Central memory CD8-positive, alpha-beta T cell (primary cell): ENCODE measurements at regions not wholly inside any gene's neighbourhood (a gene's known extent, or its start where the extent isn't known, plus 50 kb on each side); places are given as distances from the start of the nearest gene placed in this dataset.

ENCODE experiments used
- ATAC-seq: fragments of 150-1000 bp; cut with Tn5 transposase; replicated peaks from 2 replicates; pipeline ENCODE4 v1.10.0; 2022; ENCODE audit warnings: mild to moderate bottlenecking, moderate FRiP score, moderate number of reproducible peaks; ENCODE audit not compliant: poor library complexity, severe bottlenecking; ENCODE audit errors: extremely low read depth
- DNase-seq, 2 donors: peaks; one replicate each; pipeline ENCODE4 v3.0.0; 2021; ENCODE audit warnings: low spot score in 2 of 2
- H3K27ac Mint-ChIP-seq: one replicate; pipeline ENCODE4 v1.8.0; 2022; ENCODE audit warnings: low read depth, mild to moderate bottlenecking, moderate library complexity, mixed read lengths
- H3K27me3 Mint-ChIP-seq: one replicate; pipeline ENCODE4 v1.8.0; 2022; ENCODE audit warnings: mixed read lengths
- H3K36me3 Mint-ChIP-seq: one replicate; pipeline ENCODE4 v1.8.0; 2022; ENCODE audit warnings: mild to moderate bottlenecking, moderate library complexity, mixed read lengths; ENCODE audit not compliant: insufficient read depth
- H3K4me1 Mint-ChIP-seq: one replicate; pipeline ENCODE4 v1.8.0; 2022; ENCODE audit warnings: mixed read lengths
- H3K4me3 Mint-ChIP-seq: one replicate; pipeline ENCODE4 v1.8.0; 2022; ENCODE audit warnings: mild to moderate bottlenecking, moderate library complexity, mixed read lengths
- H3K9me3 Mint-ChIP-seq: one replicate; pipeline ENCODE4 v1.8.0; 2022; ENCODE audit warnings: mixed read lengths

DNA sequence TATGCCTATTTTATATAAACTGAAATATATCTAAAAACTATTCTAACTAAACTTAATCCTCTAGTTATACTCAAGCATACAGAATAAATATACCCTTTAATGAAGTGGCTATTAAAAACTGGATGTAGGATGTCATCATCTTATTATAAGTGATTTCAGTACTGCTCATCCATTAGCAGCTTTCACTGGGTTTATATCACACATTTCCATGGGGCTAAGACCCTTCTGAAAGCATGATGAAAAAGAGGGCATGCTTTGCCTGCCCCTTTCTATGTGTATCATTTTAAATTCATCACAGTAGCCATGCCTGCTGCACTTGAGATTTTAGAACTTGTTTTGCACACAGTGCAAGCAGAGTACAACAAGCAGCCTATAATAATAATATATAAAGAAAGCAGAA is 477.5 kb downstream of the SLITRK6 start:
- no peaks in the 10 kb centered on the region for H3K4me1 Mint-ChIP-seq
- no peak overlapping the region for H3K4me3 Mint-ChIP-seq
- no peaks in the 10 kb centered on the region for H3K36me3 Mint-ChIP-seq
- no peak for ATAC-seq
- no peaks in the 10 kb centered on the region for H3K9me3 Mint-ChIP-seq
- DNase-seq: no peak
- no peaks in the 10 kb centered on the region for H3K27me3 Mint-ChIP-seq
- H3K27ac Mint-ChIP-seq: no peak overlapping the region

DNA sequence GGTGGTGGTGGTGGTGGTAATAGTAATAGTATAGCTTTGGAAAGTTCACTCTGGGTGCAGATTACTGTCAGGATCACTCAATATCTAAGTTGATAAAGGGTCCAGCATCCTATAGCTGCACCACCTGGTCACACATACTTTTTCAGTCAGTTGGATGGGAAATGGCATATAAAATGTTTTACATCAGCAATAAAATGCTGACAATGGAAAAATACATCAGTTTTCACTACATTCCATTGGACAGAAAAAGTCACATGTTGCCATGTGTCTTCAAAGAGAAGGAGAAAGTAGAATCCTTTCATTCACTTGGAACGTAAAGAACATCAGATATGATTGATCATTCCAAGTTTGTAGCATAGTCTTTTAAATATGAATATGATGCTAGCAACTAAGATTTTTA is 481.4 kb downstream of the SLITRK6 start:
- H3K27me3 Mint-ChIP-seq: no peaks in the 10 kb centered on the region
- DNase-seq (no peak), ATAC-seq (no peak)
- no peak overlapping the region for H3K27ac Mint-ChIP-seq
- H3K4me3 Mint-ChIP-seq: no peak overlapping the region
- no peaks in the 10 kb centered on the region for H3K36me3 Mint-ChIP-seq
- no peaks in the 10 kb centered on the region for H3K4me1 Mint-ChIP-seq
- no peaks in the 10 kb centered on the region for H3K9me3 Mint-ChIP-seq

DNA sequence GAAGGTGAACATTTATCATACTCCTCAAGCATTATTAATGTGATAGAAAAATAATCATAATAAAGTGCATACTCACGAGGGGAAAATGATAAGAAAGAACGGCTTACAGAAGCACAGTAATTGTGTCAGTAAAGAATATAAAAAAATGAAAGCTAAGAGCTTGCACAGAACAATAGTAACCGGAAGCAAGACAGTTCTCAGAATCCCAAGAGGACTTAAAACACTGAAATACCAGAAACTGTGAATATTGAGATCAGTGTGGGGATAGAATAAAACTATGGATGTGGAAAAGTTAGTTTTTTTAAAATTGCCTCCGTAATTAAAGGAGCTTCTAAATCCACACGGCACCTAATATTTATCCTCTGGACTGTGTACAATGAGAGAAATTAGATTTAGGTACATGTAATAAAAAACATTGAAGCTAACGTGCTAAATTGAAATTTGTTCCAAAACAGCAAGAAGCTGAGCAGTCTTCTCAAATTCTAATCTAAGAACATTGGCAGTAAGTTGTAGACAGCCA is 482.7 kb downstream of the SLITRK6 start:
- Mint-ChIP-seq H3K36me3 (no peaks in the 10 kb centered on the region), H3K27ac (no peak overlapping the region), H3K27me3 (no peaks in the 10 kb centered on the region), H3K4me1 (no peaks in the 10 kb centered on the region), H3K4me3 (no peak overlapping the region), H3K9me3 (no peaks in the 10 kb centered on the region)
- DNase-seq (no peak), ATAC-seq (no peak)

DNA sequence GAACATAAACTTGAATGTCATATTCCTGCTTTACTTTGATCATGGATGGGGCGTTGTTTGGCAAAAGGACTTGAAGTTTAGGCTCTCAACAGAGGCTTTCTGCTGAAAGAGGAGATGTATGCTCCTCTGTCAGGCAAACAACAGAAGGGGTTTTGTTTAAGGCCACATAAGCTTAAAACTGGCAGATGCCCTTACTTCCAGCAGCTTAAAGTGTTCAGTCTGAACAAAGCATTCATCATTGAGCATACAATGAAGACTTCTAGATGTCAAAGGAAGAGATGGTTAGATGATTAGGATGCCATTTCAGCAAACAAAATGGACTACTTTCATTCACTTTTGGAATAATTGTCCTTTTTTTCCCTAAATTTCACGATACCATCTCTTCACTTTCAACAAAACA is 484.5 kb downstream of the SLITRK6 start:
- no peak for ATAC-seq
- H3K27me3 Mint-ChIP-seq: no peaks in the 10 kb centered on the region

DNA sequence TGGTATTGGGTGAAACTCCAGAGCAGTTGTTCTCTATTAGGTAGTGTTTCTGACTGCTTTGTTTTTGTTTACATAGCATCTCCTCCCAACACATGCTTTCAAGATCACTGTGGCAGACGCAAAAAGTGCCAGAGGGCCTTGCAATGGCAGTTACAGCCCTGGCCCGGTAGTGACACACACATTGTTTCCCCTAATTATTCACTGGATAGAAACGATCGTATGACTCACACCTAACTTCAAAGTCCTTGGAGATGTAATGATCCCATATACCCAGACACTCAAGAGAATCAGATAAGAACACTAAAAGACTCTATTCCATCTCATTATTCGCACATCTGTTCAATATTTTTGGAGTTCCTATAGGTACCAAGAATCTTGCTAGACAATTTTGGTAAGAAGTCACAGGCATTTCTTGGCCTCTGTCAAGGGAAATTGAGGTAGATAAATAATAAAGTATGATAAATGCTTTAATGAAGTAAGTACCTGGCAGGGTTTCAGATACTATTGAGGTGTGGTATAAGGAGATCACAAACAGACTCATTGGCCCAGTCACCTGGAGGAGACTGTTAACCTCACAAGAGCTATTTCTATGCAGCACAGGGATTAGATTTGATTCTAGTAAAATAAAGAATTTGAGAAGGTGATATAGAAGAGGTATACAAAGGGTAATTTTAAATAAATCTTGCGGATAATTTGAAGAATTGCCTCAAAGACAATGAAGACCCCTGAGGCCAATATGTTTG is 485.3 kb downstream of the SLITRK6 start:
- H3K27me3 Mint-ChIP-seq: no peaks in the 10 kb centered on the region
- DNase-seq (no peak), ATAC-seq (no peak)
- H3K4me3 Mint-ChIP-seq: no peak overlapping the region
- H3K36me3 Mint-ChIP-seq: no peaks in the 10 kb centered on the region
- no peak overlapping the region for H3K27ac Mint-ChIP-seq
- no peaks in the 10 kb centered on the region for H3K4me1 Mint-ChIP-seq
- H3K9me3 Mint-ChIP-seq: peaks cover 4% of the 10 kb centered on the region

More for the DNA sequence above, 484.5 kb downstream of the SLITRK6 start:
- Mint-ChIP-seq H3K4me3 (no peak overlapping the region), H3K9me3 (peaks cover 3% of the 10 kb centered on the region), H3K4me1 (no peaks in the 10 kb centered on the region), H3K27ac (no peak overlapping the region), H3K36me3 (no peaks in the 10 kb centered on the region)
- no peak for DNase-seq

DNA sequence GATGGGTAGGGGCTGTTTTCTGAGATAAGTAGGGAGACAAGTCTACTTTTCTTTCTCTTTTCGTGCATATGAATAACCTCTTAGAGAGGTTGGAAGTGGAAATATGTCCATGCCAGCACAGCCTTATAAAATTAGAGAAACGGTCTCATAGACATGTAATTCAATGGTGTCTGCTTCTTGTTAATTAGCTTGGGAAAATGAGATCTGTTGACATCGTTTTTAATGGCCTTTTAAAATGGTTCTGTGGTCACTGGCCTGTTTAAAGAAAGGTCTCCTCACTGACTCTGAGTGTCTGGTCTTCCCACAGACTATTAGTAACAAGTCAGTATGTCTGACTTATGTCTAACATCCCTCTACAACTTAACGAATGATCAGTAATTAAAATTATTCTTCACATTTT is 487.1 kb downstream of the SLITRK6 start:
- no peak overlapping the region for H3K27ac Mint-ChIP-seq
- ATAC-seq (no peak), DNase-seq (no peak)
- peaks cover 4% of the 10 kb centered on the region for H3K9me3 Mint-ChIP-seq
- no peaks in the 10 kb centered on the region for H3K27me3 Mint-ChIP-seq
- no peaks in the 10 kb centered on the region for H3K36me3 Mint-ChIP-seq
- H3K4me1 Mint-ChIP-seq: no peaks in the 10 kb centered on the region
- no peak overlapping the region for H3K4me3 Mint-ChIP-seq

DNA sequence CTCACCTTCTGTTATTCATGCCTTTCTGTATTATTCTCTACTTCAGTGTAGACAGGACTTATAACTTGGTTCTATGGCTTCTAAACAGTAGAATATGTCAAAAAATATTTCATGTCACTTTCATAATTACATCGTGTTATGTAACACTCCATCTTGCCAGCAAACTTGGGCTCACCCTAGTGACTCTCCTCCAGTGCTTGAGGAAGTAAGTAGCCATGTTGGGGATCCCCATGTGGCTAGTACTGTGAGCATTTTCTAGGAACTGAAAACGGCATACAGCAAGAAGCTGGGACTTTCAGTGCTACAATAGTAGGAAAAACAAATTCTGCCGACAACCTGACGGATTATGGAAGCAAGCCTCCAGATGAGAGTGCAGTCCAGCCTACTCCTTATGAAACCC is 495.6 kb downstream of the SLITRK6 start:
- no peaks in the 10 kb centered on the region for H3K36me3 Mint-ChIP-seq

DNA sequence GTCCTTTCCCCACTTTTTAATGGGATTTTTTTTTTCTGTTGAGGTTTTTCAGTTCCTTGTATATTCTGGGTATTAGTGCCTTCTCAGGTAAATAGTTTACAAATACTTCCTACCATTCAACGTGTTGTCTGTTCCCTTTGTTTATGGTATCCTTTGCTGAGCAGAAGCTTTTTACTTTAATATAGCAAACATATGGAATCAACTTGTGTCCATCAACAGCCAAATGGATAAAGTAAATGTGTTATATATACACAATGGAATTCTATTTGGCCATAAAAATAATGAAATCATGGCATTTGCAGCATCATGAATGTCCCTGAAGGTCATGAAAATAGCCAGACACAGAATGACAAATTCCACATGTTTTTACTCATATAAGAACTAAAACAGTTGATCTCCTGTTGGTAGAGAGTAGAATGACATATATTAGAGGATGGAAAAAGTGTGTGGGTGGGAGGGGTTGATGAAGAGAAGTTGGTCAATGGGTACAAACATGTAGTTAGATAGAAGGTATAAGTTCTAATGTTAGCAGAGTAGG is 500.8 kb downstream of the SLITRK6 start:
- no peak for DNase-seq
- Mint-ChIP-seq H3K36me3 (no peaks in the 10 kb centered on the region), H3K27me3 (no peaks in the 10 kb centered on the region), H3K9me3 (peaks cover 6% of the 10 kb centered on the region), H3K27ac (no peak overlapping the region), H3K4me1 (no peaks in the 10 kb centered on the region), H3K4me3 (no peak overlapping the region)
- ATAC-seq: no peak

More for the DNA sequence above, 495.6 kb downstream of the SLITRK6 start:
- peaks cover 2% of the 10 kb centered on the region for H3K9me3 Mint-ChIP-seq
- no peak for DNase-seq
- H3K27ac Mint-ChIP-seq: no peak overlapping the region
- no peak for ATAC-seq
- H3K4me3 Mint-ChIP-seq: no peak overlapping the region
- no peaks in the 10 kb centered on the region for H3K4me1 Mint-ChIP-seq
- H3K27me3 Mint-ChIP-seq: no peaks in the 10 kb centered on the region

DNA sequence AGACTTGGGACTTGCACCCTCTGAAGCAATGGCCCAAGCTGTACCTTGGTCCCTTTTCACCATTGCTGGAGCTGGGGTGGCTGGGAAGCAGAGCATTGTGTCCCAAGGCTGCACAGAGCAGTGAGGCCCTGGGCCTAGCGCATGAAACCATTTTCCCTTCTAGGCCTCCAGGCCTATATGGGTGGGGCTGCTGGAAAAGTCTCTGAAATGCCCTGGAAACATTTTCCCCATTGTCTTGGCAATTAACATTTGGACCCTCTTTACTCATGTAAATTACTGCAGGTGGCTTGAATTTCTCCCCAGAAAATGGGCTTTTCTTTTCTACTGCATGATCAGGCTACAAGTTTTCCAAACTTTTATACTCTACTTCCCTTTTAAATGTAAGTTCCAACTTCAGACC is 510.5 kb downstream of the SLITRK6 start:
- no peaks in the 10 kb centered on the region for H3K27me3 Mint-ChIP-seq
- DNase-seq (no peak), ATAC-seq (no peak)
- no peak overlapping the region for H3K4me3 Mint-ChIP-seq
- no peaks in the 10 kb centered on the region for H3K9me3 Mint-ChIP-seq
- no peaks in the 10 kb centered on the region for H3K36me3 Mint-ChIP-seq
- H3K27ac Mint-ChIP-seq: no peak overlapping the region
- H3K4me1 Mint-ChIP-seq: no peaks in the 10 kb centered on the region

DNA sequence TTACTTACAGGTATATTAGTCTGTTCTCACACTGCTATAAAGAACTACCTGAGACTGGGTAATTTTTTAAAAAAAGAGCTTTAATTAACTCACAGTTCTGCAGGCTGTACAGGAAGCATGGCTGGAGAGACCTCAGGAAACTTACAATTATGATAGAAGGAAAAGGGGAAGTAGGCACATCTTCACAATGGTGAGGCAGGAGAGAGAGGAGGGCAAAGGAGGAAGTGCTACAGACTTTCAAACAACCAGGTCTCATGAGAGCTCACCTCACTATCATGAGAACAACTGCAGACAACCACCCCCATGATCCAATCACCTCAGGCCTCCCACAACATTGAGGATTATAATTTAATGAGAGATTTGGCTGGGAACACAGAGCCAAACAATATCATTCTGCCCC is 511.7 kb downstream of the SLITRK6 start:
- no peak overlapping the region for H3K27ac Mint-ChIP-seq

DNA sequence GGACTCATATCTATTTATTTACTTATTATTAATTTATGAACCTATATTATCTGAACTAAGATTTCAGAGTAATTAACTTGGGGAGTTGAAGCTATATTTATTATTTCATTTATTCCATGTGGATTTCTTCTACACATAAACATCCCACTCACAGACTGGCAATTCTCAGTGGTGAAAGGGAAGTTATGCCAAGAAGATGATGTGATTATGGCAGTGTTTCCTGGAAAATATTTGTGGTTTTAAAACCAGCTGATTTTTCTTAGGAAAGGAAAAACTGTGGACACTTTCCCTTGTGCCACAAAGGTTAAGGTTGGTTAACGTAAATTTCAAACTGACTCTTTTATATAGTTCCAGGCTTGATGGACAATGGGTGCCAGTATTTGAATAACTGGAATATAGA is 513.1 kb downstream of the SLITRK6 start:
- ATAC-seq (no peak), DNase-seq (no peak)
- Mint-ChIP-seq H3K36me3 (peaks cover 1% of the 10 kb centered on the region), H3K4me3 (no peak overlapping the region), H3K27me3 (no peaks in the 10 kb centered on the region), H3K9me3 (peaks cover 5% of the 10 kb centered on the region), H3K27ac (no peak overlapping the region), H3K4me1 (no peaks in the 10 kb centered on the region)

More for the DNA sequence above, 511.7 kb downstream of the SLITRK6 start:
- no peak overlapping the region for H3K4me3 Mint-ChIP-seq
- no peaks in the 10 kb centered on the region for H3K4me1 Mint-ChIP-seq
- no peaks in the 10 kb centered on the region for H3K27me3 Mint-ChIP-seq
- ATAC-seq (no peak), DNase-seq (no peak)
- H3K9me3 Mint-ChIP-seq: peaks cover under 1% of the 10 kb centered on the region
- H3K36me3 Mint-ChIP-seq: peaks cover 1% of the 10 kb centered on the region

DNA sequence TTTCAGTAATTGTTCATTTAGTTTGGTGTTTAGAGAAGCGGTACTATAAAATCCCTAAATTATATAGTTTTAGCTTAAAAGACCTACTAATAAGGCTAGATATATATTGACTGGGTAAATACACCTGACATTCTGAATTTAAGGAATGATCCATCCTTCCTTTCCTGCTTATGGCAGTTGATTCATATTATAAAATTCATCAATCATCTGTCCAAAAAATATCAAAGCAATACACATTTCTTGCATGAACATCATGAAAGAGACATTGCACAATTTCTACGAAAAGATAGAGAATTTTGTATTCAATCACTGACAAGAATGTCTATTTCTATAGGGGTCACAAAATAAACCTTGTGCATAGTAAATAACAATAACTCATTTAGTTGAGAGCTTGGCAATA is 514.9 kb downstream of the SLITRK6 start:
- no peak for ATAC-seq
- H3K27ac Mint-ChIP-seq: no peak overlapping the region
- H3K4me1 Mint-ChIP-seq: no peaks in the 10 kb centered on the region
- DNase-seq: no peak
- H3K4me3 Mint-ChIP-seq: no peak overlapping the region
- H3K9me3 Mint-ChIP-seq: peaks cover 5% of the 10 kb centered on the region
- peaks cover 1% of the 10 kb centered on the region for H3K36me3 Mint-ChIP-seq
- H3K27me3 Mint-ChIP-seq: no peaks in the 10 kb centered on the region

DNA sequence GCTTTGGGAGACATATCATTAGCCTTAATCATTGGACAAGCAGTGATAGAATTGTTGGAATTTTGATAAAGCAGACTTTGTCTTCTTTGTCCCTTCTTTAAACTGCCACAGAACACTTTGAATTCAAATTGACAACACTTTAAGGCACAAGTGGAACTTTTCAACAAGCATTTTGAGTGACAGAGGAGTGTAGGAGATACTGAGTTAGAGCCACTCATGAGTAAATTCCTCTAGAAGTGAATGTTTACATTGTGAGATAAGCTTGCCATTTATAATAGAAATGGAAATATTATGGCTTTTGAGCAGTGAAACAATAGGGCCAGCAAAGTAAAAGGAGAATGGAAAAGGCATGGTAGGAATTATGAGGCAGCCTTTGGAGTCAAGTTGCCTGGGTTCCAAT is 515.8 kb downstream of the SLITRK6 start:
- H3K36me3 Mint-ChIP-seq: peaks cover 1% of the 10 kb centered on the region
- H3K27ac Mint-ChIP-seq: peak overlapping the region; percentile 25
- H3K4me3 Mint-ChIP-seq: no peak overlapping the region
- no peaks in the 10 kb centered on the region for H3K4me1 Mint-ChIP-seq
- ATAC-seq (no peak), DNase-seq (no peak)
- no peaks in the 10 kb centered on the region for H3K27me3 Mint-ChIP-seq
- peaks cover 5% of the 10 kb centered on the region for H3K9me3 Mint-ChIP-seq
